ENCODE measurements at regions not wholly inside any gene's neighbourhood (a gene's known extent, or its start where the extent isn't known, plus 50 kb on each side); places are given as distances from the start of the nearest gene placed in this dataset.

GRCh38 chr5:8247049-8247899, 378.3 kb downstream of the MTRR start:
- Histone ChIP-seq H4K20me1 (ENCODE audit: insufficient read depth) (no peaks in the 10 kb centered on the region), H3K4me1 (ENCODE audit: control insufficient read depth in 1 of 2, insufficient read depth in 2 of 2, low read length in 2 of 2) (no peaks in the 10 kb centered on the region), H3K36me3 (ENCODE audit: control insufficient read depth in 1 of 2, insufficient read depth in 2 of 2, low read length in 2 of 2) (no peaks in the 10 kb centered on the region), H3K9me3 (ENCODE audit: control insufficient read depth in 1 of 2, insufficient read depth in 1 of 2, low read depth in 1 of 2, low read length in 2 of 2) (peaks cover 5 to 34% of the 10 kb centered on the region in 2 experiments; a peak in 2 of 4 replicates), H3K79me2 (ENCODE audit: insufficient read depth, low read length) (no peaks in the 10 kb centered on the region), H3K4me3 (replicated peaks in 1 of 2; ENCODE audit: low read depth in 1 of 2, low read length in 2 of 2) (no peak overlapping the region), H3K9me2 (ENCODE audit: insufficient read depth) (no peaks in the 10 kb centered on the region), H3K4me2 (ENCODE audit: low read length) (no peak overlapping the region), H3K27me3 (ENCODE audit: insufficient read depth, low read length) (no peaks in the 10 kb centered on the region), H2AFZ (ENCODE audit: low read depth, low read length, poor library complexity, severe bottlenecking) (no peak overlapping the region), H3K9ac (ENCODE audit: low read length) (no peak overlapping the region), H3K27ac (ENCODE audit: low read depth, low read length) (no peak overlapping the region)
- ATAC-seq: no peak
- no peak for DNase-seq (ENCODE audit: low read depth, low spot score)
- RAD21 ChIA-PET (ENCODE audit: low non-redundant PET in 1 of 2, low total read pairs in 2 of 2, uncharacterized antibody in 2 of 2, unreplicated experiment in 2 of 2): no interaction called here
- CTCF ChIA-PET: no interaction called here
- no TSS peak for BruUV-seq (replicated peaks)
- no peak for TF ChIP-seq SRF (IDR thresholded peaks at IDR 0.05; ENCODE audit: low read depth)
- no peak for TF ChIP-seq YY1 (IDR thresholded peaks at IDR 0.05; ENCODE audit: extremely low read depth, insufficient replicate concordance, low read depth, low read length)
- no peak for TF ChIP-seq ELF1 (IDR thresholded peaks at IDR 0.05; ENCODE audit: borderline replicate concordance, low read depth)
- TF ChIP-seq JUND (IDR thresholded peaks at IDR 0.05): no peak
- no peak for TF ChIP-seq EZH2phosphoT487 (IDR thresholded peaks at IDR 0.05; ENCODE audit: borderline replicate concordance)
- TF ChIP-seq SP1 (IDR thresholded peaks at IDR 0.05; ENCODE audit: low read depth): no peak
- no peak for TF ChIP-seq EZH2 (IDR thresholded peaks at IDR 0.05)
- no peak for TF ChIP-seq POLR2A (IDR thresholded peaks at IDR 0.05; ENCODE audit: borderline replicate concordance, extremely low read depth, insufficient read depth, insufficient read length)
- no peak for TF ChIP-seq ZBTB33 (IDR thresholded peaks at IDR 0.05; ENCODE audit: extremely low read depth, insufficient replicate concordance, low read length)
- TF ChIP-seq CBX3 (IDR thresholded peaks at IDR 0.05; ENCODE audit: low read depth): no peak
- TF ChIP-seq SIN3A (IDR thresholded peaks at IDR 0.05; ENCODE audit: low read depth): no peak
- no peak for TF ChIP-seq EGR1 (IDR thresholded peaks at IDR 0.05; ENCODE audit: low read depth)
- TF ChIP-seq REST (IDR thresholded peaks at IDR 0.05; ENCODE audit: low read depth): no peak
- TF ChIP-seq POLR2AphosphoS5 (IDR thresholded peaks at IDR 0.05; ENCODE audit: low read depth, low read length): no peak
- TF ChIP-seq FOSL1 (IDR thresholded peaks at IDR 0.05; ENCODE audit: low read depth): no peak
- TF ChIP-seq ZNF274 (IDR thresholded peaks at IDR 0.05; ENCODE audit: low read depth, low read length): no peak
- TF ChIP-seq ZFX (IDR thresholded peaks at IDR 0.05): no peak
- TF ChIP-seq ATF3 (IDR thresholded peaks at IDR 0.05): no peak
- no peak for TF ChIP-seq CEBPB (IDR thresholded peaks at IDR 0.05; ENCODE audit: low read depth)
- TF ChIP-seq TCF7L2 (IDR thresholded peaks at IDR 0.05; ENCODE audit: borderline replicate concordance, extremely low read depth, insufficient read depth, insufficient read length): no peak
- intact Hi-C loops (cut with micrococcal nuclease): no loop called here
- POLR2A ChIA-PET: no interaction called here
